Ecto neural progenitor cell (in vitro differentiated cells): ENCODE measurements at regions not wholly inside any gene's neighbourhood (a gene's known extent, or its start where the extent isn't known, plus 50 kb on each side); places are given as distances from the start of the nearest gene placed in this dataset.

ENCODE experiments used
- DNase-seq: peaks from one replicate; pipeline ENCODE4 v3.0.0-alpha.2; 2018; ENCODE audit warnings: low spot score

- DNase-seq, result no peak
These were observed 122.0 kb upstream of the AHR start for GRCh38 chr7:17176371-17177032.

DNA sequence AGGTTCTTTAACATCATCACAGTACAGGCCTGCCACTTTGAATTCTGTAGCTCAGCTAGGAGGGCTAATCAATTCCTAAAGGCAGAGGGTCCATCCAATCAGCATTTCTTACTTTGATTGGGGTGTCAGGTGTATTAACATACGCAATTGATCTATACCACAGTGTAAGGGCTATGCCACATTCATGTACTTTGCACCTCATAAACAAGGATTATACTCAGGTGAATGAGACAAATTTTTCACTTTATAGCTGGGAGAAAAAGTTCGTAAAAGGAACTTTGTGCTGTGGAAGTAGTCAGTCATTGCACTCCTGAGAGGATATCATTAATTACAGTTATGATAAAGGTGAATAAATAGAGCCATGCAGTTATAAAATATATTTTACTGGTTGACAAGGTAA is 119.9 kb upstream of the AHR start:
- no peak for DNase-seq

DNA sequence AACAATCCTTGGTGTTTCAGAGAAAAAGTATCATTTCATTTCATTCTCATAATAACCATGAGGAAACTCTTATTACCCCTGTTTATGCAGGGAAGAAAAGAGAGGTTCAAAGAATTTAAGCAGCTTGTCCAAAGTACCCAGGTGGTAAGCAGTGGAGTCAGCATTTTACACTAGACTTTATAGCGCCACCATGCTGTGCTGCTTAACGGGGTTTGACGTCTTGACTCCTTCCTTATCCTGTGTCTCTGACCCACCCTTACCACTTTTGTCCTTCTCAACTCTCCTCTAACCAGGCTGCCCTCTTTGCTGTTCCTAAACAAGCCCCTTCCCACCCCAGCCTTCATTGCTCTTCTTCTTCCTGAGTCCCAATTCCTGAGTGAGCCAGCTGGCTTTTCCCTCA is 117.0 kb upstream of the AHR start:
- DNase-seq, result no peak

DNA sequence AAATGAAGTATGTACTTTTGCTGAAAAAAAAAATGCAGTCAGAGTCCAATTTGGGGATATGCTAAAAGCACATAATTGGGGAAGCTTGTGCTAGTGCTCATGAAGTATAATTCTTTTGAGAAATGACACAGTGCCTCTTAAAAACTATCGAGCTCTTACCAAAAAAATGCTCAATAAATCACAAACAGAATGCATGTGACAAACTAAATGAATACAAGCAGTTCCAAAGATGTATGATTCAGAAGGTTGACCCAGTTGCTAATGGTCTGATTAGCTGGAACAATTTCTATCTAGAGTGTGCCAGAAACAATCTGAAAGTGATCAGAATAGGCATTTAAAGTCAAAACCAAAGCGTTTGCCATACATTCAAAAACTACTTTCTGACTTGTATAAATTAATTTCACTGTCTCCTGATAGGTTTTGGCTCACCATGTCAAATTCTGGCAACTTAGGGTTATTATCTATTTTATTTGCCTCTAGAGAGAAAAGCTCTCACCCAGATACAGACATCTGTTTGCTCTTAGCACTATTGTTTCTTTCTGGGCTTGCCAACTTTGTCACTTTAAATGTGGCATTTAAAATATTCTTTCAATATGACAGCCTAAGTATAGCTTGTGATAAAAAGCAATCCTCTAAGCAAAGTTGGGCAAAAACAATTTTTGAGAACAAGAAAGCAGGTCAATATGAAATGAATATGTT is 114.7 kb upstream of the AHR start:
- DNase-seq, result no peak

DNA sequence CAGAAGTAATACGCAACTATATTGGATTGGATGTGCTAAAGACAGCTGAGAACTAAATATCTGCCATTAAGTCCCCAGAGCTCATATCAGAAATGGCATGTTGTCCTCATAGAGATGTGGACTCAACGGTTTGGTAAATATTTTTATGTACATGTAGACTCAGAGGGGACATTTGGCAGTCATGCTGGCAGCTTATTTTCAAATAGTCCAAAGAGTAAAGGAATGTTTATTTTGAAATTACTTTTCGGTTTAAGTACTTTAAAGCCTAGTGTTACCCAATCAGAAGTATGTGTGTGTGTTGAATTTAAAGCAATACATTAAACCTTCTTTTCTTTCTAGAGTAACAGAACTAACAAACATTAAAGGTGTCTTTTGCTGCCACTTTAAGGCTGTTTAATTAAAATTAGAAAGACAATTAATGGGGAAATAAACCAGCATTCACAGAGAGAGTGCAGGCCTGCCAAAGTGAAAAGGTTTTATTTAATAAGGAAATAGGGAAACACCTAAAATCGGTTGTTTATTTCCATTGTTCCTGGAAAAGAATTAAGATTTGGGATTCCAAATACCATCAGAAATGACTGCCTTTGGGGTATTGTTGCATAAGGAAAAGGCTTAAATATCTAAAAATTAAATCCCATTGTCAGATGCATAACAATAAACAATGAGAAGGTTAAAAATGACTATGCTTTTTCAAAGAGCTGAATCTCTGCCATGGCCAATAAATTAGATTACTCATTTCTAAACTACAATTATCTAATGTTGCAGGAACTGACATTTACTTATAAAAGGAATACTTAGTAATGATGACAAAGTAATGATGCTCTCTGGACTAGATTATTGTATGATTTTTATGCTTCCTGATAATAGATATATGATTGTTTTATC is 113.4 kb upstream of the AHR start:
- no peak for DNase-seq

DNA sequence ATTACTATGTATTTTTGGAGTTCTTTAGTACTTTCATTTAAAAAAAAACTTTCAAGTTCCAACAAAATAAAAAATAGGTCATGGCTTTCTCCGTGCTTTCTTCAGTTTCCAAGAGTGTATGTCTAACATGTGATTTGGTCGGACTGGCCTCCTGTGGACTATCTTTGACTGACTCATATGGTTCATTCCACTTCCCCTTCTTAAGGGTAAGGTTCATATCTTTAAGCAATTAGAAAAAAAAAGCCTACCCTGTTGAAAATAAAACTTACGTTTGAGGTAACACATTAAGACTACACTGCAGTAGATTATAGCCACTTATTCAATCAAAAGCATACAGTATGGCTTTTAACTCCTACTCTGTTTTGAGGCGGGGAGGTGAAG is 112.8 kb upstream of the AHR start:
- no peak for DNase-seq

- DNase-seq, result no peak
These were observed 111.5 kb upstream of the AHR start for GRCh38 chr7:17186745-17187530.

DNA sequence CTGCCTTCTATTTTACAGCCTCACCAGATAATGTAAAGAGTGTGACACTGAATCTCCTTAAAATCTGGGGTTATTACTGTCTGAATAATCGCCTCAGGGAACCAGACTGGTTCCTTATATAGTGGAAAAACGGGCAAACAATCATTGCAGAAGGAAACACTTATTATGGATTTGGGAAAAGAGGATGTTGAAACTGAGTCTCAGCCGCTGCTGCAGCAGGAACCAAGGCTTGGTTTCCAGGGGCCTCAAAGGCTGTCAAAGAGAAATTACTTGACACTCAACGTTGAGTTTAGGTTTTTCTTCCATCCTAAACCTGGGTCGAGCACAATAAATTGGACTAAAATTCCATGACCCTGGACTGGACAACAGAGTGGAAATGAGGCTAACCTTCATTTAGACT is 103.8 kb upstream of the AHR start:
- no peak for DNase-seq

DNA sequence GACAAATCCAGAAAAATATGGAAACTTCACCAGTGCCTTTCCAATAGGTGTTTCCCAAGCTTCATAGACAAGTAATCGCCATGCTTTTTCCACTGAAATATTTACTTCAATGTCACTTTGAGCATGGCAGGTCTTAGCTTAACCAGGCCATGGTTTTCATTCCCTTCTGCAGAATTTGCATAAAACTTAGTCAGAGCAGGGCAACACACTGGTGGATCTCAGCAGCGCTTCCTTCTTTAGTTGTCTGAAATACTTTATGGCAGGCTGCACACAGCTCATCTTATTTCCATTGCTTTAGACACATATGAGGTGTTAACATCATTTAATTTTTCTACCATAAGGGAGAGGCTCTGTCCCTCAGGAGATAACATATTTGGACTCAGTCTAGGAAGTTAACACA is 102.9 kb upstream of the AHR start:
- no peak for DNase-seq

GRCh38 chr7:17205910-17206309 is 92.5 kb upstream of the AHR start:
- no peak for DNase-seq

DNA sequence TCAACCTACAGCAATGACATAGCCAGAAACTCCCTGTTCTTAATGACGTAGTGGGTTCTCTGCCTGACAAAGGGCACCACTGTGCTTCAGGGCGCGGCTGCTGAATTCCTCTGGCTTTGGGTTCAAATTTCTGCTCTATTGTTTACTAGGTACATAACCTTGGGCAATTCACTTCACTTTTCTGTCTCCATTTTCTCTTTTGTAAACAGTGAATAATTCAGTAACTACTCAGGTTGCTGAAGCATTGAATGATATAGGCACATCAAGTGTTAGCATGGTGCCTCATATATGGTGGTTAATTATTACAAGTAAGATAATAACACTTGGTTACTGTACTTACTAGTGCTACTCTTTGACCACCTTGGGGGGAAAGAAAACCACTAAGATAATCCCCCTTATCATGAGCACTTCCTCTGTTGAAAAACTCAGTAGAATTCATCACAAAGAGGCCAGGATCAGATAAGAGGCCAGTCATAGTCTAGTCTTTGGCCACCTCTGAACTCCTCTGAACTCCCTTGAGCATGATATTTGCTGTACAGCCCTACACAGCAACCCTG is 92.0 kb upstream of the AHR start:
- no peak for DNase-seq

- DNase-seq, result no peak
These were observed 91.2 kb upstream of the AHR start for GRCh38 chr7:17207220-17207619.

DNA sequence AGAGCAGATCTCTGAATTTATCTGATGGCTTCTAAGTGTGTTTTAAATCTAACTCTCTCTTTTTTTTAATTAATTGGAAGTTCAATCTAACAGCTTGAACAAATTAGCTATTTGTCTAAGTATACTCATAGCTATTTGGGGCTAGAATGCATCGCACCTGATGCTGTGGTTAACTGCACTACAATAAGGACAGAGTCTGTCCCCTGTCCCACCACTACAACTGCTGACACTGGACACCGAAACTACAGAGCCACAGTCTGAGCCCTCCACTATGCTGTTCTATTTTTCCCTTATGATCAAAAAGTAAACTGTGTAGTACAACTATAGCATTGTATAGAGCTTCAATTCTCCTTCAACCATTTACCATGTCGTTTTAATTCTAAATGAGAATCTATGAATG is 89.4 kb upstream of the AHR start:
- DNase-seq, result no peak

GRCh38 chr7:17211307-17211836 is 87.1 kb upstream of the AHR start:
- DNase-seq, result no peak

GRCh38 chr7:17212188-17212587 is 86.3 kb upstream of the AHR start:
- no peak for DNase-seq

GRCh38 chr7:17227766-17228490 is 70.5 kb upstream of the AHR start:
- no peak for DNase-seq

- no peak for DNase-seq
These were observed 69.2 kb upstream of the AHR start for GRCh38 chr7:17229228-17229627.

GRCh38 chr7:17230099-17230807 is 68.2 kb upstream of the AHR start:
- no peak for DNase-seq

DNA sequence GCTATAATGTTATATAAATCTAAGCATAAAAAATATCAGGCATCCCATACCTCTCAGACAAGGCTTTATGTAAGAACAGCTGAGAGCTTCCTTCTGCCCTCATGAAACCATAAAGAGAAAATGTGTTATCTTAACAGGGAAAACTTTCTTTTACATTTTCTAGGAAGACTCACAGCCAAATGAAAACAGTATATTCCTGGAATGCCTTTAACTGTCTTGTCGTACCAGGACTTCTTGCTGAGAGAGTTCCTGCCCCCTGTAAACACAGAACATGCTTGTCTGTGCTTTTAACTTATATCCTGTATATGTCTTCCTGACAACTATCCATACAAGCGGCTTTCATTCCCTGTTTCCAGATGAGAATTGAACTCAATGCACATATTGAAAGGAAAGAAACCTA is 64.8 kb upstream of the AHR start:
- no peak for DNase-seq

DNA sequence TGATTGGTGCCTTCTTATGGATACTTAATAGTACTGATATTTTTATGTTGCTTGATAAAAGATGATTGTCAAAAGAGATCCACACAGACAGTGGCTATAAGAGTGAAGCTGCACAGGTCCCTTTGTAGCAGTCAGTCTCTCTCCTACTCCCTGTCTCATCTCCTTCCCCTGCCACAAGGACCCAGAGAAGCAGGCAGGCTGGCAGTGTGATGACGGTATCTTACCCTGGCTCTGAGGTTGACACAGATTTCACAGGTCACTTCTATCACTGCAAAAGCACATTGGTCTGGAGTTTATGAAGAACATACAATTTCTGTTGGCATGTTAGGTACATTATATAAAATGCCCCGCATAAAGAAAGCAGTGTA is 64.4 kb upstream of the AHR start:
- DNase-seq, result no peak
